Gastrocnemius medialis (tissue), 4 donors: ENCODE measurements at regions not wholly inside any gene's neighbourhood (a gene's known extent, or its start where the extent isn't known, plus 50 kb on each side); places are given as distances from the start of the nearest gene placed in this dataset.

Experiments used
- ATAC-seq, 2 donors: fragments of 150-250 bp; one replicate each; pipeline ENCODE4 v1.9.1; 2016
- DNase-seq, 2 donors: peaks; one replicate each; pipeline ENCODE4 v3.0.0-alpha.2; 2019
- H3K27ac ChIP-seq, 4 donors: fragments of 200-600 bp; sonication (generic); 1 replicate in 1 of 4; 2 replicates in 3 of 4; pipeline ENCODE4 v1.5.1; 2016 to 2018; ENCODE audit warnings: mild to moderate bottlenecking in 2 of 4, moderate library complexity in 1 of 4
- H3K27me3 ChIP-seq, 3 donors: fragments of 200-600 bp; sonication (generic) in 2 of 3; 1 replicate in 1 of 3; 2 replicates in 2 of 3; pipeline versions ENCODE4 v1.5.1 to v1.6.0; 2016 to 2019; ENCODE audit warnings: mild to moderate bottlenecking in 1 of 3, moderate library complexity in 1 of 3
- H3K36me3 ChIP-seq, 2 donors: fragments of 200-600 bp; sonication (generic) in 1 of 2; one replicate each; pipeline ENCODE4 v1.5.1; 2017 to 2018
- H3K4me1 ChIP-seq, 2 donors: fragments of 200-600 bp; sonication (generic) in 1 of 2; one replicate each; pipeline ENCODE4 v1.5.1; 2016 to 2017; ENCODE audit warnings: mild to moderate bottlenecking in 2 of 2
- H3K4me3 ChIP-seq, 4 donors: fragments of 200-600 bp; sonication (generic) in 3 of 4; 1 replicate in 1 of 4; 2 replicates in 3 of 4; pipeline ENCODE4 v1.5.1; 2016 to 2019; ENCODE audit warnings: mild to moderate bottlenecking in 2 of 4
- H3K9me3 ChIP-seq, 3 donors: fragments of 200-600 bp; sonication (generic) in 2 of 3; 1 replicate in 1 of 3; 2 replicates in 2 of 3; pipeline ENCODE4 v1.5.1; 2016 to 2019
- CTCF ChIP-seq, 5 experiments: fragments of 450-650 bp in 3 of 5; fragments of 200-600 bp in 2 of 5; sonication (generic) in 2 of 5; IDR thresholded peaks in 4 of 5; conservative IDR thresholded peaks in 1 of 5; 1 replicate in 4 of 5; 2 replicates in 1 of 5; pipeline ENCODE4 v1.5.1; 2016 to 2019; ENCODE audit warnings: antibody characterized with exemption in 5 of 5, mild to moderate bottlenecking in 3 of 5, moderate library complexity in 3 of 5
- POLR2A ChIP-seq, 2 donors: fragments of 450-650 bp; IDR thresholded peaks; one replicate each; pipeline ENCODE4 v1.6.1; 2017; ENCODE audit warnings: antibody characterized with exemption in 2 of 2, mild to moderate bottlenecking in 2 of 2, moderate library complexity in 2 of 2
- in situ Hi-C, 4 donors: fragments of 200-750 bp; cut with MboI; loops; one replicate each; pipeline versions ENCODE4 v1.15.0 to v1.8.0; 2017; ENCODE audit warnings: low sequenced_read_pairs in 4 of 4
- intact Hi-C: fragments of 100-400 bp; cut with DNase I; formaldehyde crosslinking; loops from one replicate; pipeline ENCODE4 v1.15.1; 2023; ENCODE audit warnings: low total_unique reads

DNA sequence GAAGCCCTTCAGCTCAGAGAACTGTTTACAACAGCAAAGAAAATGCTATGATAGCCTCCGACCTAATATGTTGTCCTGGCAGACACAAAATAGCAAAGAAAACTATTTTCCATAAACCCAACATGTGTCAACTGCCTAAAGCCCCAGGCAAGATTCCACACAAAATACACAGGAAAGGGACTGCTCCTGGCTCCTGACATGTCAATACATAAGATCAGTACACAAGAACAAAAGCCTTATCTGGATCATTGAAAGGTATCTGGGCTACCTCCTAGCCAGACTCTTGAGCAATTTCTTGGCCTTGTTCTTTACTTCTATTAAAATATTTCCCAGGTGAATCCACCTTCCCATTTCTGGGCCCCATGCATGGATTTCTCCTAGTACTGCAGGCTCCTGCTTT is 242.3 kb upstream of the GRIP1 start:
- in situ Hi-C loops: no loop called here

DNA sequence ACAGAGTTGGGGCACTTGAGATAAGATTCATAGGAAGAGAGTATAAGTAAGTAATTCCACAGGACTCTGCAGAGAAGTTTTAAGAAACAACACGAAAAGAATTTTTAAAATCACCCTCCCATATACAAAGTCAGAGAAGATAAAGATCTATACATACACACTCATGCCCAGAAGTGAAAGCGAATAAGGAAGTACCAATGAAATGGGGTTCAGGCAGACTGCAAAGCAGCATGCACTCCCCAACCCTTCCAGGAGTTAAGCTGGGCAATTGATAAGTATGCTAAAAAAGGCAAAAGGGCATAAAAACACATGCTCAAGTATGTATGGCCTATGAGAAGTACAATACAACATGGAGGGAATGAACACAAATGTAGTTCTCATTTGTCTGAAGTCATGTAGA is 246.2 kb upstream of the GRIP1 start:
- H3K4me3 ChIP-seq: no peak overlapping the region
- ATAC-seq (no peak), DNase-seq (no peak)
- no peaks in the 10 kb centered on the region for H3K36me3 ChIP-seq
- no peak overlapping the region for H3K27ac ChIP-seq
- no peaks in the 10 kb centered on the region for H3K4me1 ChIP-seq
- no peaks in the 10 kb centered on the region for H3K27me3 ChIP-seq
- intact Hi-C loops (no loop called here), in situ Hi-C loops (no loop called here)
- TF ChIP-seq POLR2A (IDR thresholded peaks at IDR 0.05): no peak
- TF ChIP-seq CTCF (IDR thresholded peaks at IDR 0.05 in 4 of 5, conservative IDR thresholded peaks at IDR 0.05 in 1 of 5): no peak
- no peaks in the 10 kb centered on the region for H3K9me3 ChIP-seq

More for the DNA sequence above, 242.3 kb upstream of the GRIP1 start:
- ATAC-seq (no peak), DNase-seq (no peak)
- H3K27ac ChIP-seq: no peak overlapping the region
- H3K4me1 ChIP-seq: no peaks in the 10 kb centered on the region
- intact Hi-C loops: no loop called here
- no peaks in the 10 kb centered on the region for H3K36me3 ChIP-seq
- no peak overlapping the region for H3K4me3 ChIP-seq
- H3K9me3 ChIP-seq: no peaks in the 10 kb centered on the region
- TF ChIP-seq CTCF (IDR thresholded peaks at IDR 0.05 in 4 of 5, conservative IDR thresholded peaks at IDR 0.05 in 1 of 5): no peak
- no peak for TF ChIP-seq POLR2A (IDR thresholded peaks at IDR 0.05)
- H3K27me3 ChIP-seq: no peaks in the 10 kb centered on the region

DNA sequence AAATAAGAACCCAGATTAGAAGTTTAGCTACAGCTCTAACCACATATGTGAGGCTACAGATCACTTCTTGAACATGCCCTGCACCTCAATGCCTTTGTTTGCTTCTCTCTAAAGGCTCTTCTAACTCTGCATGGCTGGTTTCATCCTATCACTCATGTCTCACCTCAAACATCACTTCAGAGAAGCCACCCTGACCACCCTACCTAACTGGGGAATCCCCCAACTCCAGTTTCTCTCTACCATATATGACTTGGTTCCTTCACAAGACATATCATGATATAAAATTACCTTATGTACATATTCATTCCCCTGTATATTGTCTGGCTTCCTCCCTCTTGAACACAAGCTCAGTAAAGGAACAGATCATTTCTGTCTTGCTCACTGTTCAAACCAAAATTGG is 250.2 kb upstream of the GRIP1 start:
- intact Hi-C loops: no loop called here

GRCh38 chr12:66931091-66931490 is 252.2 kb upstream of the GRIP1 start:
- Histone ChIP-seq H3K36me3 (no peaks in the 10 kb centered on the region), H3K9me3 (no peaks in the 10 kb centered on the region), H3K27me3 (no peaks in the 10 kb centered on the region), H3K4me1 (no peaks in the 10 kb centered on the region), H3K4me3 (no peak overlapping the region), H3K27ac (no peak overlapping the region)
- intact Hi-C loops (no loop called here), in situ Hi-C loops (no loop called here)
- no peak for TF ChIP-seq CTCF (IDR thresholded peaks at IDR 0.05 in 4 of 5, conservative IDR thresholded peaks at IDR 0.05 in 1 of 5)
- no peak for TF ChIP-seq POLR2A (IDR thresholded peaks at IDR 0.05)
- ATAC-seq (no peak), DNase-seq (no peak)

More for the DNA sequence above, 250.2 kb upstream of the GRIP1 start:
- ATAC-seq: no peak
- no peaks in the 10 kb centered on the region for H3K9me3 ChIP-seq
- no peaks in the 10 kb centered on the region for H3K27me3 ChIP-seq
- no peak overlapping the region for H3K4me3 ChIP-seq
- H3K27ac ChIP-seq: no peak overlapping the region
- H3K36me3 ChIP-seq: no peaks in the 10 kb centered on the region
- DNase-seq: no peak
- in situ Hi-C loops: no loop called here
- H3K4me1 ChIP-seq: no peaks in the 10 kb centered on the region
- TF ChIP-seq POLR2A (IDR thresholded peaks at IDR 0.05) (no peak), CTCF (IDR thresholded peaks at IDR 0.05 in 4 of 5, conservative IDR thresholded peaks at IDR 0.05 in 1 of 5) (no peak)

DNA sequence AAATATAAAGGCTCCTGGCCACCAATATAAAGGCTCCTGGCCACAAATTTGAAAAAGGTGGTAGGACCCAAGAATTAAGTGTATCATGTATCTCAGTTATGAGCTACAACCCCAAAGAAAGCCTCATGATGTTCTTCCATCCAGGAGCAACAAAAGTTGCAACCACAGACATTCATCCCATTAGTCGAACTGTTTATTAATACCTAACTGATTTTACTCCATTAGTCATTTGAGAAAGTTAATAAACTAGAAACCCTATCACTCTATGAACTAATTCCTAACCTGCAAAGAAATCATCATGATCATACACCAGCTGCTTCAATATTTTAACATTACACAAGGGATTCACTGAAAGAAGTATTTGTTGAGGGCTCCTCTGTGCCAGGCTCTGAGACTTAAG is 253.2 kb upstream of the GRIP1 start:
- Histone ChIP-seq H3K27ac (no peak overlapping the region), H3K9me3 (no peaks in the 10 kb centered on the region), H3K27me3 (no peaks in the 10 kb centered on the region), H3K36me3 (no peaks in the 10 kb centered on the region), H3K4me1 (no peaks in the 10 kb centered on the region), H3K4me3 (no peak overlapping the region)
- in situ Hi-C loops (no loop called here), intact Hi-C loops (no loop called here)
- TF ChIP-seq POLR2A (IDR thresholded peaks at IDR 0.05) (no peak), CTCF (IDR thresholded peaks at IDR 0.05 in 4 of 5, conservative IDR thresholded peaks at IDR 0.05 in 1 of 5) (no peak)
- DNase-seq (no peak), ATAC-seq (no peak)
